Endothelial cell of umbilical vein (primary cell): ENCODE measurements at regions not wholly inside any gene's neighbourhood (a gene's known extent, or its start where the extent isn't known, plus 50 kb on each side); places are given as distances from the start of the nearest gene placed in this dataset.

ENCODE experiments used
- BruUV-seq: library from RNA; stranded (reverse); fragments of 400-500 nt; replicated peaks from 2 replicates; lab custom pipeline; 2021; lab: Mats Ljungman, UMichigan
- CTCF ChIA-PET: fragments of 300-600, 350-600 bp; sonication (Branson Sonifier 250); formaldehyde crosslinking; loops from one replicate; lab custom pipeline; 2021; ENCODE audit warnings: antibody characterized with exemption, inconsistent platforms; lab: Charles Lee
- POLR2A ChIA-PET: fragments of 300-600, 350-600 bp; sonication (Branson Sonifier 250); formaldehyde crosslinking; loops from one replicate; lab custom pipeline; 2021; ENCODE audit warnings: antibody characterized with exemption, inconsistent platforms; lab: Charles Lee
- DNase-seq: peaks from one replicate; pipeline ENCODE4 v3.0.0-alpha.2; 2011; ENCODE audit warnings: low read depth, low spot score
- FAIRE-seq: peaks from 2 replicates; lab custom pipeline; 2011; peaks lifted over from hg19 to GRCh38; lab: Jason Lieb, UNC
- H2AFZ ChIP-seq: 2 replicates; pipeline ENCODE4 v1.6.0; 2012; ENCODE audit warnings: low read depth, low read length, control low read depth, inconsistent platforms
- H3K27ac ChIP-seq: 2 replicates; pipeline ENCODE4 v1.5.1; 2011; ENCODE audit warnings: low read depth, mild to moderate bottlenecking, control low read depth, low read length, moderate library complexity; ENCODE audit not compliant: insufficient read depth
- H3K27me3 ChIP-seq, 2 experiments: 2 replicates each; pipeline versions ENCODE4 v1.6.0 to v1.6.1; 2011; ENCODE audit warnings: low read length in 2 of 2, mixed read lengths in 1 of 2; ENCODE audit not compliant: control insufficient read depth in 2 of 2, insufficient read depth in 2 of 2
- H3K36me3 ChIP-seq, 2 experiments: 2 replicates in 1 of 2; 3 replicates in 1 of 2; pipeline ENCODE4 v1.5.1; 2011; ENCODE audit warnings: low read length in 2 of 2, mild to moderate bottlenecking in 1 of 2, moderate library complexity in 1 of 2; ENCODE audit not compliant: control insufficient read depth in 2 of 2, insufficient read depth in 2 of 2; ENCODE audit errors: extremely low read depth in 1 of 2
- H3K4me1 ChIP-seq: 3 replicates; pipeline ENCODE4 v1.5.1; 2011; ENCODE audit warnings: mild to moderate bottlenecking, low read length; ENCODE audit not compliant: control insufficient read depth, insufficient read depth; ENCODE audit errors: extremely low read depth
- H3K4me2 ChIP-seq: 2 replicates; pipeline ENCODE4 v1.6.1; 2011; ENCODE audit warnings: low read length, control low read depth, mixed read lengths; ENCODE audit not compliant: insufficient read depth
- H3K4me3 ChIP-seq, 3 experiments: fragments of 200-600 bp in 1 of 3; sonication (generic), shearing (Covaris generic) in 1 of 3; replicated peaks in 1 of 3; 2 replicates each; pipeline ENCODE4 v1.5.1; 2011 to 2016; ENCODE audit warnings: control low read depth in 3 of 3, low read length in 3 of 3, mild to moderate bottlenecking in 2 of 3, inconsistent platforms in 1 of 3, low read depth in 1 of 3, moderate library complexity in 1 of 3; ENCODE audit not compliant: insufficient read depth in 1 of 3
- H3K79me2 ChIP-seq: 2 replicates; pipeline ENCODE4 v1.6.0; 2012; ENCODE audit warnings: low read length, inconsistent platforms; ENCODE audit not compliant: control insufficient read depth, insufficient read depth
- H3K9ac ChIP-seq: replicated peaks from 2 replicates; pipeline ENCODE3; 2011; ENCODE audit warnings: low read length, control low read depth; ENCODE audit not compliant: insufficient read depth; ENCODE audit errors: extremely low read depth
- H3K9me1 ChIP-seq: replicated peaks from 3 replicates; pipeline ENCODE4 v1.6.0; 2011; ENCODE audit warnings: mild to moderate bottlenecking, low read length; ENCODE audit not compliant: control insufficient read depth, insufficient read depth; ENCODE audit errors: extremely low read depth
- H3K9me3 ChIP-seq: replicated peaks from 2 replicates; pipeline ENCODE4 v1.5.1; 2012; ENCODE audit warnings: low read length, inconsistent platforms; ENCODE audit not compliant: control insufficient read depth, insufficient read depth
- H4K20me1 ChIP-seq: replicated peaks from 2 replicates; pipeline ENCODE3; 2011; ENCODE audit warnings: mild to moderate bottlenecking, low read length; ENCODE audit not compliant: control insufficient read depth, insufficient read depth; ENCODE audit errors: extremely low read depth
- CTCF ChIP-seq, 2 donors: IDR thresholded peaks; 1 replicate in 1 of 2; 2 replicates in 1 of 2; pipeline ENCODE4 v1.5.1; 2011; ENCODE audit warnings: low read length in 2 of 2, mild to moderate bottlenecking in 2 of 2, moderate library complexity in 2 of 2, control low read depth in 1 of 2, inconsistent platforms in 1 of 2, low read depth in 1 of 2; ENCODE audit not compliant: insufficient read depth in 1 of 2; ENCODE audit errors: extremely low read depth in 1 of 2
- GATA2 ChIP-seq: IDR thresholded peaks from 2 replicates; pipeline ENCODE4 v1.7.0; 2011; ENCODE audit warnings: low read depth, mild to moderate bottlenecking, moderate library complexity, mixed read lengths, low read length; ENCODE audit not compliant: insufficient read length, insufficient read depth
- MAX ChIP-seq: IDR thresholded peaks from 2 replicates; pipeline ENCODE4 v1.6.1; 2011; ENCODE audit not compliant: insufficient read depth, insufficient read length
- POLR2A ChIP-seq: IDR thresholded peaks from 2 replicates; pipeline ENCODE4 v1.6.1; 2012; ENCODE audit warnings: low read depth, mild to moderate bottlenecking, control low read depth, low read length
- POLR2AphosphoS5 ChIP-seq: IDR thresholded peaks from 2 replicates; pipeline ENCODE4 v1.6.1; 2012; ENCODE audit warnings: low read depth, mild to moderate bottlenecking, control low read depth, low read length, moderate library complexity; ENCODE audit not compliant: insufficient read depth
- dilution Hi-C: fragments of 300-500 bp; cut with MboI; formaldehyde crosslinking; loops from one replicate; pipeline ENCODE4 v1.15.0; 2019; ENCODE audit warnings: low sequenced_read_pairs; ENCODE audit not compliant: extremely low pct_ligation_motif_present
- intact Hi-C: fragments of 100-400 bp; cut with micrococcal nuclease; formaldehyde crosslinking; loops from one replicate; pipeline ENCODE4 v1.10.0; 2022

GRCh38 chr13:59587030-59587429, 576.7 kb downstream of the DIAPH3 start:
- no peak overlapping the region for H3K4me2 ChIP-seq
- DNase-seq = no peak
- no peaks in the 10 kb centered on the region for H3K9me3 ChIP-seq
- CTCF ChIA-PET = interaction anchor here (0.6 to 2.2 kb wide), 4 partner anchors 15 to 747 kb away, joined by 3 to 9 read pairs (median 4); no protein-coding TSS in a partner anchor
- no peaks in the 10 kb centered on the region for H3K79me2 ChIP-seq
- H3K27ac ChIP-seq = no peak overlapping the region
- TF ChIP-seq POLR2A (no peak), MAX (no peak), POLR2AphosphoS5 (no peak), CTCF (IDR thresholded peaks at IDR 0.05; ENCODE audit: extremely low read depth in 1 of 2, insufficient read depth in 1 of 2, low read depth in 1 of 2, low read length in 2 of 2) (no peak), GATA2 (no peak)
- no peaks in the 10 kb centered on the region for H3K4me1 ChIP-seq
- no peaks in the 10 kb centered on the region for H3K9me1 ChIP-seq
- no peak overlapping the region for H3K4me3 ChIP-seq
- no peak overlapping the region for H2AFZ ChIP-seq
- POLR2A ChIA-PET = no interaction called here
- H3K36me3 ChIP-seq = no peaks in the 10 kb centered on the region
- FAIRE-seq = no peak
- BruUV-seq = no TSS peak
- no peaks in the 10 kb centered on the region for H3K27me3 ChIP-seq
- no peak overlapping the region for H3K9ac ChIP-seq
- no peaks in the 10 kb centered on the region for H4K20me1 ChIP-seq
- intact Hi-C loops (no loop called here), dilution Hi-C loops (no loop called here)
